GM18868 (cell line): ENCODE measurements at regions not wholly inside any gene's neighbourhood (a gene's known extent, or its start where the extent isn't known, plus 50 kb on each side); places are given as distances from the start of the nearest gene placed in this dataset.
A peak's percentile ranks its signal among the peaks of the same experiment; 100 is the strongest.

ENCODE experiments used
- ATAC-seq: cut with Tn5 transposase; IDR thresholded peaks from one replicate; pipeline ENCODE4 v1.9.1; 2021; ENCODE audit warnings: mild to moderate bottlenecking, moderate library complexity; ENCODE audit not compliant: unreplicated experiment

- ATAC-seq, result no peak
Observed at GRCh38 chr4:171759274-171759673, 53.9 kb upstream of the GALNTL6 start.

- ATAC-seq, result no peak
Observed at GRCh38 chr4:171751538-171751937, 61.7 kb upstream of the GALNTL6 start.

DNA sequence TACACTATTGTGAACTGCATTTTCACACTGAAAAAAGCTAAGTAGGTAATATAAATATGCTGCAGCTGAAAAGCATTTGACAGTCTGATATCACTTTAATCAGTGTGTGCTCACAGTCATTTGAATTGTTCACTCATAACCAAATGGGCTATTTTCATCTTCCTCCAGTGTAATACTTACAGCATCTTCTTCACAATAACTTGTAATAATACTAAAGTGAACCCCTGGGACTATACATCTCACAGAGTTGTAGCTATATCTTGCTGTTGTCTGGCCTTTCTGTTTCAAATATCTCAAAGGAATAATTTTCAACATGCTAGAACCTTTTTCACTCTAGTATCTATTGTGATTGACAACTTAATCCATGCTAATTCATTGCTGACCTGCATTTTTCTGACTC, 66.8 kb upstream of the GALNTL6 start:
- no peak for ATAC-seq

- no peak for ATAC-seq
Observed at GRCh38 chr4:171742436-171742835, 70.8 kb upstream of the GALNTL6 start.

- ATAC-seq, result no peak
Observed at GRCh38 chr4:171727185-171727584, 86.0 kb upstream of the GALNTL6 start.

GRCh38 chr4:171721937-171722336, 91.3 kb upstream of the GALNTL6 start:
- ATAC-seq, result no peak

DNA sequence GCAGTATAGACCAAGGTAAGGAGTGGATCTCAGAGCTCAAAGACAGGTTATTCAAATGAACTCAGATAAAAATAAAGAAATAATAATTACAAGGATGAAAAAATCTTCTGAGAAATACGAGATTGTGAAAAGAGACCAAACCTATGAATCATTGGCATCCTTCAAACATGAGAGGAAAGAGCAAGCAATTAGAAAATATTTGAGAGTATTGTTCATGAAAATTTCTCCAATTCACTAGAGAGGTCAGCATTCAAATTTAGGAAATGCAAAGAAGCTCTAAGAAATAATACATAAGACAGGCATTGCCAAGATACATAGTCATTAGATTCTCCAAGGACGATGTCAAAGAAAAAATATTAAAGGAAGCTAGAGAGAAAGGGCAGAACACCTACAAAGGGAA, 93.5 kb upstream of the GALNTL6 start:
- ATAC-seq, result no peak

DNA sequence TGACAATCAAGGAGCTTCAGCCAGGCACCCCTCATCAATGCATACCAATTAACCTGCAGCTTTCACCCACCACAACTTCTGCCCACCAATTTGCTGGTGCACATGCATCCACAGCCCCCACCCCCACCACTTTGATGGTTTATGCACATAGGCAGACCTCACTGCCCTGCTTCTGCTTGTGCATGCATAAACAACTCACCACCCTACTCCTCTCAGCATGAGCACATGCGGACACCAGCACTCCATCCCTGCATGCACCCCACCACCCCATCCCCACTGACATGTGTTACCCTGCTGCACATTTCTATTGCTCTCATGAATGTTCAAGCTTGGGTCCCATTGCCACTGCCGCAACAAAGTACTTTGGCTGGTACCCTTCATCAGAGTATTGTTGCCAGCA, 94.5 kb upstream of the GALNTL6 start:
- no peak for ATAC-seq

DNA sequence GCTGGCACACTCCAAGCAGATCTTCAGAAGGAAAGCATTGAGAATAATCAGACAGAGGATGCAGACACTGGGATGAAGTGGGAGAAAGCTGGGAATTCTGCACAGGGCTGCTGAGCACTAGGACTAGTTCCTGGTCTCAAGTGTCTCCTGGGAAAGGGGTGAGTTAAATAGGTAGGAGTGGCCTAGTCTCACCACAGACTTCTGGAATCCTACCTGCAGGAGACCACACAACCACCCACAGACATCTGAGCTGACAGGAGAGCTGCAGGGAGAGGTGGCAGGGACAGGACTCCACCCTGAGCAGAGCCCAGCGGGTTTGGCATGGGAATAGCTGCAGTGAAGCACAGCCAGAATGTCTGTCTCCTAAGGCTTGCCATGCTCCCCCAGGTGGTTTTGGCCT, 95.1 kb upstream of the GALNTL6 start:
- no peak for ATAC-seq

GRCh38 chr4:171717231-171717741, 95.9 kb upstream of the GALNTL6 start:
- ATAC-seq, result no peak

DNA sequence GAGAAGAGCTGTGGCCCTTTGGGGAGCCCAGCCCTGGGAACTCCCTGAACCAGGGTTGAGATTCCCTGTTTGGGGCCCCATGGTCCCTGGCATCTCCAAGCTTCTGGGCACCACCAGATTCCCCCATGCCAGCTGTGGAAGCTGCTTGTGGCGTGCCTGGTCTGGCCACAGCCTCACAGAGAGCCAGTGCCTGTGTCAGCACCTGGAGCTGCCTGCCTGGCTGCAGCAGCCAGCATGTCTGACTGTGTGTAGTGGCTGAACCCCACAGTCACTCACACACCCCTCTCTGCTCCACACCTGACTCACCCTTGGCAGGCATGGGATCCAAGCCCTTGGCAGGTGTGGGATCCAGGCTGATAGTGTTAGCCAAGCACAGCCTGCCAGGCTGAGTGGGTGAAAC, 97.2 kb upstream of the GALNTL6 start:
- no peak for ATAC-seq

DNA sequence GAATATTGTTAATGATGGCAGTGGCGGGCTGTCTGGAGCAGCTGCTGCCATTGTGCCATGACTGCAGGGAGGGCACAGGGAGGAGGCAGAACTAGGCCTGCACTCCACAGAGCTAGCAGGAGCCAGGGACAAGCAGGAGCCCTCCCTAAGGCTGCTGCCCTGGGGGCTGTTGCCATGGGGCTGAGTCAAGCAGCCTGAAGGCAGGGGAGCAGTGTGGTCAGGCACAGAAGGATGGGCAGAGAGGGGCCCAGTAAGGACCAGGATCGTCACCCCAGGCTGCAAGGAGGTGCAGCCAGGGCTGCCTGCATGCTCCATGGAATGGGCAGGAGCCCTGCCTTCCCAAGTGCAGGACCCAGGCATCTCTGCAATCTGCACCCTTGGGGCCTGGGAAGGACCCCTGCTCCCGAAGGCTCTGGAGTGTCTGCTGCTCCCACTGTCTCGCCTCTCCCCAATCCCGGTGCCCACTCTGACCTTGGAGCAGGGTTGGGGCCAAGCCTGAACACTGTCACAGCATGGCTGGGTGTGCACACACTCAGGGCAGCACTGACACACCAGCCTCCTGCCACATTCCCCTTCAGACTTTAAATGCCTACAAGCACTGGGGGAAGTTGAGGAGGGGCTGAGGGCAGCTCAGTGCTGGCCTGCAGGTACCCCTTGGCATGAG, 98.3 kb upstream of the GALNTL6 start:
- ATAC-seq, result no peak

DNA sequence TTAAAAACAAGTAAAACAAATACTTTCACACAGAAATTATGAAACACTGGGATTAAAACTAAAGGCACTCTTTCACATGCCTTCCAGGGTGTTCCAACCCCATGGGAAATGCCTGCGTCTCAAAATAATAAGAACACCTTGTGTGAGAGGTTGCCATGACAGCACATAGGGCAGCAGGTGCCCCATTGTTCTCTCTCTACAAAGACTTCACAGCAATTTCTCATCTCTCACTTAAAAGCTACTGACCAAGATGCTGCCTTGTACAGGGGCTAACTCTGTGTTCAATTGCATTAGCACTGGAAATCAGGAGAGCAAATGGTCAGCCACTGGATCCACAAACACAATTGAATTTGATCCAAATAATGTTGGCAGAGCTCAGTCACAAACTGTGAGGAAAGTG, 102.5 kb upstream of the GALNTL6 start:
- ATAC-seq, result no peak

GRCh38 chr4:171676555-171677215, 136.5 kb upstream of the GALNTL6 start:
- peak; percentile 97 for ATAC-seq

DNA sequence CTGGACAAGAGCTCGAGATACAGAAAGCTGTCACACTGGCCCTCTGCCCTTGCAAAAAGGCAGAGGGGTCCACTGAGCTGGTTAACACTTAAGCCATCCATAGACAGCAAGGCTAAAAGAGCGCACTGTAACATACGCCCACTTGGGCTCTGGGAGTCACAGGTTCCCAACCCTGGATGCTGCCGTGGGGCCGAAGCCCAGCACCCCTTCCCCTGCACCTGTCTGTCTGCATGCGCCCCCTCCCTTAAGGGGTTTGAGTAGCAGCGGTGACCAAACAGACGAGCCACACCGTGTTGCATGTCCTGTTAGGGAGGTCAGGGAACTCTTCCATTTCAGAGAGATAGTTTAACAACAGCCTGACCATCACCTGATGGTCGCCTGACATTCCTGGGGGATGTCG, 138.4 kb upstream of the GALNTL6 start:
- no peak for ATAC-seq

DNA sequence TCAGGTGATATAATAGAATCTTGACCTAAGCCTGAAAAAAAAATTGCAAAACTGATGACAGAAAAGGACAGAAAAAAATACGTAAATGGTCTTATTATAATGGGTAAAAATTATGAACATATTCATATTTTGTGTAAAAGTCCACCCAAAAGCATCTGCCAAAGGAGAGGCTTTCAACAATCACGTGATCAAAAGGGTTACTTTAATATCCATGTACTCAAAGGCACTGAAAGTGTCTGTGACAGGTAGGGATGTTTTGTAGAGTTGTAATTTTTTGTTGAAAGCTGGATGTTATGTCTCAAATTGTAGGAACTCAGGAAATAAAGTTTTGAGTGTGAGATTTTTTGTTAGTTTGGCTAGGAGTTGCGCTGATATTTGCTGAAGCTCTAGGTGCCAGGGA, 144.8 kb upstream of the GALNTL6 start:
- ATAC-seq, result no peak

DNA sequence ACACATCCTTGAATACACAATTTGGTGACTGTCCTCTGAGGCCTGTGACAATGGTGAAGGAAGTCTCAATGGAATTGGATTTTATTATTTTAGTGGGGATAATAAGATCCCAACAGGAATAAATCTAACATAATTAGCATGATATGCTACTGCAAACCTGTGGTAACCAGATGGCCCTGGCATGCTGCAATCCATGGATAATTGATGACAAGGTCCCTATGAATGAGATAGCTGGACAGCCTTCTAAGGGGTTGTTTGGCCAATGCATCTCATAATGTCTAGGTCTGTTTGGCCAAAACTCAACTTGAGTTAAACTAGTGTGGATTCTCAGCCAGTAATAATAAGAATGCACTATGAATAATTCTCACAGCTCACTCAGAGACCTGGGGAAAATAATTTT, 145.3 kb upstream of the GALNTL6 start:
- no peak for ATAC-seq

GRCh38 chr4:171651071-171651470, 162.1 kb upstream of the GALNTL6 start:
- no peak for ATAC-seq

- peak; percentile 65 for ATAC-seq
Observed at GRCh38 chr4:171650543-171650942, 162.7 kb upstream of the GALNTL6 start.

DNA sequence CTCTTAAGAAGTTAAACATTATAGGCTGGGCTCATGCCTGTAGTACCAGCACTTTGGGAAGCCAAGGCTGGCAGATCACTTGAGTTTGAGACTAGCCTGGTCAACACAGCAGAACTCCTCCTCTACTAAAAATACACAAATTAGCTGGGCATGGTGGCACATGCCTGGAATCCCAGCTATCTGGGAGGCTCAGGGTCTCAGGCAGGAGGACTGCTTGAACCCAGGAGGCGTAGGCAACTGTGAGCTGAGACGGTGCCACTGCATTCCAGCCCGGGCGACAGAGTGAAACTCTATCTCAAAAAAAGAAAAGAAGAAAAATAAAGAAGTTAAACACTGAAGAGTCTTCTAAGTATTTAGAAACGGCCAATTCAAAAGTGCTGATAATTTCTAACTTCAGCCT, 164.3 kb upstream of the GALNTL6 start:
- no peak for ATAC-seq

GRCh38 chr4:171646984-171647383, 166.2 kb upstream of the GALNTL6 start:
- no peak for ATAC-seq

GRCh38 chr4:171644430-171645057, 168.7 kb upstream of the GALNTL6 start:
- ATAC-seq, result peak; percentile 72
